H1 (cell line): ENCODE measurements at regions not wholly inside any gene's neighbourhood (a gene's known extent, or its start where the extent isn't known, plus 50 kb on each side); places are given as distances from the start of the nearest gene placed in this dataset.

Source experiments
- CTCF ChIA-PET: fragments of 300-600 bp; sonication (Branson Sonifier 250); formaldehyde crosslinking; loops from one replicate; lab custom pipeline; 2021; ENCODE audit not compliant: partially characterized antibody; lab: Charles Lee
- POLR2A ChIA-PET: fragments of 300-600 bp; sonication (Branson Sonifier 250); formaldehyde crosslinking; loops from one replicate; lab custom pipeline; 2021; ENCODE audit warnings: inconsistent platforms; ENCODE audit not compliant: partially characterized antibody; lab: Charles Lee
- DNase-seq, 2 experiments: peaks; one replicate each; pipeline versions ENCODE4 v3.0.0 to v3.0.0-alpha.2; 2010 to 2022; ENCODE audit warnings: low spot score in 2 of 2, low read depth in 1 of 2, mixed read lengths in 1 of 2
- FAIRE-seq: peaks from 2 replicates; lab custom pipeline; 2011; peaks lifted over from hg19 to GRCh38; lab: Jason Lieb, UNC
- H2AFZ ChIP-seq: 2 replicates; pipeline ENCODE4 v1.8.1; 2012; ENCODE audit warnings: low read length, inconsistent platforms
- H2AK5ac ChIP-seq: 2 replicates; pipeline ENCODE4 v1.6.1; 2013; ENCODE audit warnings: low read depth, low read length
- H2BK120ac ChIP-seq: replicated peaks from 2 replicates; pipeline ENCODE3; 2013; ENCODE audit warnings: low read depth, low read length, inconsistent platforms
- H2BK12ac ChIP-seq: 2 replicates; pipeline ENCODE4 v1.6.1; 2013; ENCODE audit warnings: low read depth, low read length
- H2BK15ac ChIP-seq: 2 replicates; pipeline ENCODE4 v1.6.1; 2013; ENCODE audit warnings: low read length
- H2BK20ac ChIP-seq: 2 replicates; pipeline ENCODE4 v1.6.1; 2013; ENCODE audit warnings: low read length
- H2BK5ac ChIP-seq: 2 replicates; pipeline ENCODE4 v1.6.1; 2013; ENCODE audit warnings: low read depth, low read length
- H3K14ac ChIP-seq: 2 replicates; pipeline ENCODE4 v1.6.1; 2013; ENCODE audit warnings: inconsistent platforms; ENCODE audit not compliant: insufficient read length
- H3K18ac ChIP-seq: 2 replicates; pipeline ENCODE4 v1.6.1; 2013; ENCODE audit warnings: low read length; ENCODE audit errors: extremely low read depth
- H3K23ac ChIP-seq: 2 replicates; pipeline ENCODE4 v1.6.1; 2013; ENCODE audit warnings: inconsistent platforms; ENCODE audit not compliant: insufficient read length
- H3K23me2 ChIP-seq: 2 replicates; pipeline ENCODE4 v1.6.1; 2013; ENCODE audit warnings: low read depth, low read length
- H3K27ac ChIP-seq: 2 replicates; pipeline ENCODE4 v1.6.1; 2011; ENCODE audit warnings: low read depth, low read length, inconsistent platforms
- H3K27me3 ChIP-seq, 4 experiments: replicated peaks in 1 of 4; 1 replicate in 1 of 4; 2 replicates in 3 of 4; pipeline versions ENCODE4 v1.6.1 to v1.8.1; 2011 to 2013; ENCODE audit warnings: low read length in 3 of 4, mild to moderate bottlenecking in 3 of 4, inconsistent platforms in 2 of 4, mixed read lengths in 2 of 4, moderate library complexity in 1 of 4; ENCODE audit not compliant: control insufficient read depth in 3 of 4, insufficient read depth in 3 of 4; ENCODE audit errors: extremely low read depth in 1 of 4
- H3K36me3 ChIP-seq, 4 experiments: 2 replicates each; pipeline versions ENCODE4 v1.6.1 to v1.8.1; 2011 to 2013; ENCODE audit warnings: mild to moderate bottlenecking in 4 of 4, low read length in 3 of 4, moderate library complexity in 2 of 4, control low read depth in 1 of 4, inconsistent platforms in 1 of 4; ENCODE audit not compliant: insufficient read depth in 4 of 4, control insufficient read depth in 2 of 4
- H3K4ac ChIP-seq: replicated peaks from 2 replicates; pipeline ENCODE3; 2013; ENCODE audit warnings: low read length, low read depth, mixed read lengths, inconsistent platforms; ENCODE audit not compliant: insufficient read length
- H3K4me1 ChIP-seq, 4 experiments: replicated peaks in 1 of 4; 1 replicate in 1 of 4; 2 replicates in 3 of 4; pipeline versions ENCODE4 v1.6.1 to v1.8.1; 2011 to 2013; ENCODE audit warnings: low read length in 3 of 4, inconsistent platforms in 2 of 4, mixed read lengths in 1 of 4; ENCODE audit not compliant: insufficient read depth in 4 of 4, control insufficient read depth in 3 of 4
- H3K4me2 ChIP-seq, 2 experiments: 2 replicates each; pipeline versions ENCODE4 v1.6.1 to v1.8.1; 2011 to 2013; ENCODE audit warnings: low read depth in 2 of 2, low read length in 2 of 2, control low read depth in 1 of 2, inconsistent platforms in 1 of 2, mild to moderate bottlenecking in 1 of 2; ENCODE audit not compliant: insufficient read depth in 1 of 2
- H3K4me3 ChIP-seq, 4 experiments: fragments of 200-600, 300-600 bp in 1 of 4; sonication (generic), shearing (Covaris generic), sonication (Bioruptor Twin) in 1 of 4; 2 replicates each; pipeline versions ENCODE4 v1.5.1 to v1.8.1; 2011 to 2016; ENCODE audit warnings: low read length in 4 of 4, low read depth in 3 of 4, control low read depth in 2 of 4, inconsistent platforms in 2 of 4, mild to moderate bottlenecking in 2 of 4, mixed read lengths in 1 of 4, moderate library complexity in 1 of 4; ENCODE audit not compliant: insufficient read depth in 2 of 4; ENCODE audit errors: extremely low read depth in 1 of 4
- H3K56ac ChIP-seq: replicated peaks from 2 replicates; pipeline ENCODE3; 2013; ENCODE audit warnings: low read depth, mild to moderate bottlenecking, mixed read lengths, low read length, inconsistent platforms; ENCODE audit not compliant: insufficient read length
- H3K79me1 ChIP-seq: 2 replicates; pipeline ENCODE4 v1.6.1; 2013; ENCODE audit warnings: low read depth, low read length, control low read depth
- H3K79me2 ChIP-seq, 2 experiments: 2 replicates each; pipeline versions ENCODE4 v1.6.1 to v1.8.1; 2012 to 2013; ENCODE audit warnings: low read length in 2 of 2, mild to moderate bottlenecking in 2 of 2, inconsistent platforms in 1 of 2; ENCODE audit not compliant: insufficient read depth in 2 of 2, control insufficient read depth in 1 of 2
- H3K9ac ChIP-seq, 4 experiments: replicated peaks in 1 of 4; 1 replicate in 1 of 4; 2 replicates in 3 of 4; pipeline versions ENCODE4 v1.6.1 to v1.8.1; 2011 to 2013; ENCODE audit warnings: low read depth in 3 of 4, low read length in 3 of 4, control low read depth in 2 of 4, mild to moderate bottlenecking in 2 of 4, moderate library complexity in 2 of 4, inconsistent platforms in 1 of 4; ENCODE audit errors: extremely low read depth in 1 of 4
- H3K9me3 ChIP-seq, 2 experiments: 2 replicates each; pipeline versions ENCODE4 v1.6.1 to v1.8.1; 2012 to 2013; ENCODE audit warnings: mild to moderate bottlenecking in 2 of 2, moderate library complexity in 2 of 2, control low read depth in 1 of 2, inconsistent platforms in 1 of 2, low read depth in 1 of 2, low read length in 1 of 2, mixed read lengths in 1 of 2; ENCODE audit not compliant: insufficient read depth in 2 of 2
- H4K20me1 ChIP-seq, 2 experiments: replicated peaks in 1 of 2; 2 replicates each; pipeline versions ENCODE3 to v1.8.1; 2011 to 2013; ENCODE audit warnings: inconsistent platforms in 2 of 2, low read length in 2 of 2, mild to moderate bottlenecking in 1 of 2; ENCODE audit not compliant: insufficient read depth in 2 of 2, control insufficient read depth in 1 of 2
- H4K5ac ChIP-seq: 2 replicates; pipeline ENCODE4 v1.6.1; 2013; ENCODE audit warnings: low read length, low read depth, mixed read lengths, inconsistent platforms; ENCODE audit not compliant: insufficient read length
- H4K8ac ChIP-seq: 2 replicates; pipeline ENCODE4 v1.8.0; 2013; ENCODE audit warnings: mild to moderate bottlenecking, moderate library complexity, low read length, inconsistent platforms; ENCODE audit not compliant: insufficient read depth; ENCODE audit errors: extremely low read depth
- H4K91ac ChIP-seq: replicated peaks from 2 replicates; pipeline ENCODE3; 2013; ENCODE audit warnings: low read length, mixed read lengths, inconsistent platforms; ENCODE audit not compliant: insufficient read length
- POLR2A ChIP-seq, 2 experiments: IDR thresholded peaks; 1 replicate in 1 of 2; 2 replicates in 1 of 2; pipeline ENCODE4 v1.6.1; 2011; ENCODE audit warnings: low read depth in 2 of 2, low read length in 2 of 2, mild to moderate bottlenecking in 2 of 2; ENCODE audit errors: control extremely low read depth in 1 of 2

DNA sequence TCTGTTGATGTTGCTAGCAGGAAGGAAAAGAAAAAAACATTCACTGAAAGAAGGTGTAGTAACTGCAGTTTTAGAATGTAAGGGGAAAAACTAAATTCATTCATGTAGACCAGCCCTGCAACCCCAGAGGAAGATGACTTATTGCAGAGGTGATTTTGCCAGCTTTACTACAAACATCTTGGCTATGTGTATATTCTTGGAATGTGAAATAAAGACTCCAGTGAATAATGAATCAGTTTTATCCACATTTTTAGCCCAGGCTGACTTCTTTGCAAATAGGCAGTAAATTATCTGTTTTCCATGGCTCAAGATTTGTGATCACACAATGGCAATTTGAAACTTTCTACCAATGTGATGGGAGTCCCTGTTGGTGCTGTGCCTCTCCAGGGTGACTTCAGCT is 206.1 kb upstream of the SETBP1 start:
- H4K5ac ChIP-seq = no peak overlapping the region
- H3K4me3 ChIP-seq = no peak overlapping the region
- H3K14ac ChIP-seq = no peak overlapping the region
- no peak overlapping the region for H3K4ac ChIP-seq
- no peak overlapping the region for H2BK15ac ChIP-seq
- H2AK5ac ChIP-seq = no peak overlapping the region
- no peak overlapping the region for H3K9ac ChIP-seq
- DNase-seq (no peak), FAIRE-seq (no peak)
- no peak overlapping the region for H3K4me2 ChIP-seq
- H2BK20ac ChIP-seq = no peak overlapping the region
- no peaks in the 10 kb centered on the region for H3K36me3 ChIP-seq
- no peak overlapping the region for H2BK5ac ChIP-seq
- H3K27me3 ChIP-seq = no peaks in the 10 kb centered on the region
- no peak overlapping the region for H3K23ac ChIP-seq
- H4K20me1 ChIP-seq = no peaks in the 10 kb centered on the region
- H3K79me1 ChIP-seq = no peaks in the 10 kb centered on the region
- H3K9me3 ChIP-seq = peaks cover 5 to 13% of the 10 kb centered on the region in 2 experiments
- H3K27ac ChIP-seq = no peak overlapping the region
- no peak overlapping the region for H2AFZ ChIP-seq
- no peaks in the 10 kb centered on the region for H3K23me2 ChIP-seq
- H2BK120ac ChIP-seq = no peak overlapping the region
- H3K79me2 ChIP-seq = no peaks in the 10 kb centered on the region
- no peak overlapping the region for H2BK12ac ChIP-seq
- no peak overlapping the region for H4K8ac ChIP-seq
- no peaks in the 10 kb centered on the region for H3K4me1 ChIP-seq
- ChIA-PET POLR2A (no interaction called here), CTCF (no interaction called here)
- no peak overlapping the region for H3K56ac ChIP-seq
- no peak overlapping the region for H4K91ac ChIP-seq
- TF ChIP-seq POLR2A (IDR thresholded peaks at IDR 0.05; ENCODE audit: control extremely low read depth in 1 of 2, low read depth in 2 of 2, low read length in 2 of 2) = no peak
- TF ChIP-seq, all 59 proteins: peak for 0
- H3K18ac ChIP-seq = no peak overlapping the region
